ENCODE measurements at regions not wholly inside any gene's neighbourhood (a gene's known extent, or its start where the extent isn't known, plus 50 kb on each side); places are given as distances from the start of the nearest gene placed in this dataset.

GRCh38 chr1:58316141-58316540 is 230.4 kb downstream of the OMA1 start:
- Histone ChIP-seq H3K36me3 (no peaks in the 10 kb centered on the region), H3K27ac (no peak overlapping the region), H3K9me3 (no peaks in the 10 kb centered on the region), H3K4me1 (no peaks in the 10 kb centered on the region), H3K27me3 (no peaks in the 10 kb centered on the region), H3K4me3 (no peak overlapping the region)
- no peak for DNase-seq
- no peak for TF ChIP-seq POLR2A (IDR thresholded peaks at IDR 0.05)
- TF ChIP-seq CTCF (IDR thresholded peaks at IDR 0.05): no peak

GRCh38 chr1:58312971-58313563 is 233.5 kb downstream of the OMA1 start:
- TF ChIP-seq POLR2A (IDR thresholded peaks at IDR 0.05) (no peak), CTCF (IDR thresholded peaks at IDR 0.05) (no peak)
- H3K27me3 ChIP-seq: no peaks in the 10 kb centered on the region

GRCh38 chr1:58312461-58312860 is 234.1 kb downstream of the OMA1 start:
- Histone ChIP-seq H3K27ac (no peak overlapping the region), H3K9me3 (no peaks in the 10 kb centered on the region), H3K4me3 (no peak overlapping the region), H3K27me3 (no peaks in the 10 kb centered on the region), H3K4me1 (no peaks in the 10 kb centered on the region), H3K36me3 (no peaks in the 10 kb centered on the region)
- TF ChIP-seq CTCF (IDR thresholded peaks at IDR 0.05) (no peak), POLR2A (IDR thresholded peaks at IDR 0.05) (no peak)
- no peak for DNase-seq

More at GRCh38 chr1:58312971-58313563, 233.5 kb downstream of the OMA1 start:
- H3K36me3 ChIP-seq: no peaks in the 10 kb centered on the region
- no peak overlapping the region for H3K4me3 ChIP-seq
- H3K9me3 ChIP-seq: no peaks in the 10 kb centered on the region
- no peak for DNase-seq
- H3K4me1 ChIP-seq: no peaks in the 10 kb centered on the region
- no peak overlapping the region for H3K27ac ChIP-seq

GRCh38 chr1:58310881-58311280 is 235.6 kb downstream of the OMA1 start:
- H3K9me3 ChIP-seq: no peaks in the 10 kb centered on the region
- no peaks in the 10 kb centered on the region for H3K4me1 ChIP-seq
- H3K27ac ChIP-seq: no peak overlapping the region
- no peaks in the 10 kb centered on the region for H3K27me3 ChIP-seq
- H3K4me3 ChIP-seq: no peak overlapping the region
- H3K36me3 ChIP-seq: no peaks in the 10 kb centered on the region
- TF ChIP-seq POLR2A (IDR thresholded peaks at IDR 0.05) (no peak), CTCF (IDR thresholded peaks at IDR 0.05) (no peak)
- DNase-seq: no peak

- H3K27ac ChIP-seq: no peak overlapping the region
- no peaks in the 10 kb centered on the region for H3K9me3 ChIP-seq
- H3K36me3 ChIP-seq: no peaks in the 10 kb centered on the region
- no peaks in the 10 kb centered on the region for H3K4me1 ChIP-seq
- TF ChIP-seq POLR2A (IDR thresholded peaks at IDR 0.05): no peak
- no peak for TF ChIP-seq CTCF (IDR thresholded peaks at IDR 0.05)
- no peak overlapping the region for H3K4me3 ChIP-seq
- no peak for DNase-seq
- H3K27me3 ChIP-seq: no peaks in the 10 kb centered on the region
Measured at GRCh38 chr1:58310469-58310868, 236.1 kb downstream of the OMA1 start.

GRCh38 chr1:58308206-58308605 is 238.3 kb downstream of the OMA1 start:
- DNase-seq: no peak
- Histone ChIP-seq H3K27ac (no peak overlapping the region), H3K9me3 (no peaks in the 10 kb centered on the region), H3K4me3 (no peak overlapping the region), H3K4me1 (no peaks in the 10 kb centered on the region), H3K27me3 (no peaks in the 10 kb centered on the region), H3K36me3 (no peaks in the 10 kb centered on the region)
- TF ChIP-seq POLR2A (IDR thresholded peaks at IDR 0.05) (no peak), CTCF (IDR thresholded peaks at IDR 0.05) (no peak)

All from Peyer's patch (tissue), 4 donors.